KMS-11 (cell line): ENCODE measurements at regions not wholly inside any gene's neighbourhood (a gene's known extent, or its start where the extent isn't known, plus 50 kb on each side); places are given as distances from the start of the nearest gene placed in this dataset.
"Not testable (repeated sequence)": the region's sequence is repeated elsewhere in the genome, so short reads cannot be mapped to it uniquely, and the experiment has no call there.

Experiments used
- H2AFZ ChIP-seq: fragments of 200-600 bp; sonication (generic); 2 replicates; pipeline ENCODE4 v1.6.1; 2016; ENCODE audit warnings: antibody characterized with exemption, mixed run types, low read depth
- H3K27ac ChIP-seq: fragments of 200-600 bp; sonication (generic); 2 replicates; pipeline ENCODE4 v1.6.1; 2016; ENCODE audit warnings: mild to moderate bottlenecking, mixed run types
- H3K27me3 ChIP-seq: fragments of 200-600 bp; sonication (generic); 2 replicates; pipeline ENCODE4 v1.6.1; 2017; ENCODE audit warnings: mild to moderate bottlenecking, low read depth, mixed run types, moderate library complexity; ENCODE audit not compliant: insufficient read depth
- H3K36me3 ChIP-seq: fragments of 200-600 bp; sonication (generic); 2 replicates; pipeline ENCODE4 v1.6.1; 2017; ENCODE audit warnings: mild to moderate bottlenecking, mixed run types; ENCODE audit not compliant: insufficient read depth
- H3K4me1 ChIP-seq: fragments of 200-600 bp; sonication (generic); 2 replicates; pipeline ENCODE4 v1.6.1; 2016; ENCODE audit warnings: mild to moderate bottlenecking, low read depth, mixed run types; ENCODE audit not compliant: poor library complexity, severe bottlenecking
- H3K4me2 ChIP-seq: fragments of 200-600 bp; sonication (generic); 2 replicates; pipeline ENCODE4 v1.7.0; 2016; ENCODE audit warnings: mild to moderate bottlenecking, mixed run types
- H3K4me3 ChIP-seq: fragments of 200-600 bp; sonication (generic); IDR thresholded peaks from 2 replicates; pipeline ENCODE4 v1.6.1; 2017; ENCODE audit warnings: low read depth, low read length, mixed read lengths; ENCODE audit not compliant: insufficient read depth
- H3K79me2 ChIP-seq: fragments of 200-600 bp; sonication (generic); 2 replicates; pipeline ENCODE4 v1.6.1; 2016; ENCODE audit warnings: low read depth, mixed run types; ENCODE audit not compliant: insufficient read depth
- H3K9ac ChIP-seq: fragments of 200-600 bp; sonication (generic); 2 replicates; pipeline ENCODE4 v1.6.1; 2016; ENCODE audit warnings: mild to moderate bottlenecking, mixed run types
- H4K20me1 ChIP-seq: fragments of 200-600 bp; sonication (generic); 2 replicates; pipeline ENCODE4 v1.6.1; 2016; ENCODE audit warnings: mild to moderate bottlenecking, mixed run types; ENCODE audit not compliant: insufficient read depth
- TF ChIP-seq, protein P1 (sequence below): fragments of 200-600 bp; sonication (generic); conservative IDR thresholded peaks from 2 replicates; pipeline ENCODE4 v1.6.1; 2017; ENCODE audit warnings: low read depth, mild to moderate bottlenecking, antibody characterized with exemption, low read length, moderate library complexity, mixed read lengths

DNA sequence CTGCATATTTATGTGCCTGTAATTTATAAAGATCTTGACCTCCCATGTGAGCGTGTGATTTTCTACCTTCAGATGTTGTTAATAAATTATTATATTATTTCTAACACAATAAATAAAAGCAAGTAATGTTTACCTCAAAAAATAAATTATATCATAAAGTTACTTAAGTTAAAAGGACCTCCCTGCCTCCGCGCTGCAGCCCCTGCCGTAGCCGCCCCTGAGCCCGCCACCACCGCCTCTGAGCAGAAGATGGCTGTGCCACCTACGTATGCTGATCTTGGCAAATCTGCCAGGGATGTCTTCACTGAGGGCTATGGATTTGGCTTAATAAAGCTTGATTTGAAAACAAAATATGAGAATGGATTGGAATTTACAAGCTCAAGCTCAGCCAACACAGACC, 119.6 kb upstream of the BRWD3 start:
- H3K36me3 ChIP-seq = no peaks in the 10 kb centered on the region
- H2AFZ ChIP-seq = no peak overlapping the region
- H3K79me2 ChIP-seq = no peaks in the 10 kb centered on the region
- H3K9ac ChIP-seq = no peak overlapping the region
- no peak overlapping the region for H3K27ac ChIP-seq
- no peak overlapping the region for H3K4me3 ChIP-seq
- H3K27me3 ChIP-seq = no peaks in the 10 kb centered on the region
- no peaks in the 10 kb centered on the region for H3K4me1 ChIP-seq
- H4K20me1 ChIP-seq = no peaks in the 10 kb centered on the region
- TF ChIP-seq, protein P1, sequence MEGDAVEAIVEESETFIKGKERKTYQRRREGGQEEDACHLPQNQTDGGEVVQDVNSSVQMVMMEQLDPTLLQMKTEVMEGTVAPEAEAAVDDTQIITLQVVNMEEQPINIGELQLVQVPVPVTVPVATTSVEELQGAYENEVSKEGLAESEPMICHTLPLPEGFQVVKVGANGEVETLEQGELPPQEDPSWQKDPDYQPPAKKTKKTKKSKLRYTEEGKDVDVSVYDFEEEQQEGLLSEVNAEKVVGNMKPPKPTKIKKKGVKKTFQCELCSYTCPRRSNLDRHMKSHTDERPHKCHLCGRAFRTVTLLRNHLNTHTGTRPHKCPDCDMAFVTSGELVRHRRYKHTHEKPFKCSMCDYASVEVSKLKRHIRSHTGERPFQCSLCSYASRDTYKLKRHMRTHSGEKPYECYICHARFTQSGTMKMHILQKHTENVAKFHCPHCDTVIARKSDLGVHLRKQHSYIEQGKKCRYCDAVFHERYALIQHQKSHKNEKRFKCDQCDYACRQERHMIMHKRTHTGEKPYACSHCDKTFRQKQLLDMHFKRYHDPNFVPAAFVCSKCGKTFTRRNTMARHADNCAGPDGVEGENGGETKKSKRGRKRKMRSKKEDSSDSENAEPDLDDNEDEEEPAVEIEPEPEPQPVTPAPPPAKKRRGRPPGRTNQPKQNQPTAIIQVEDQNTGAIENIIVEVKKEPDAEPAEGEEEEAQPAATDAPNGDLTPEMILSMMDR = no peak
- no peak overlapping the region for H3K4me2 ChIP-seq

DNA sequence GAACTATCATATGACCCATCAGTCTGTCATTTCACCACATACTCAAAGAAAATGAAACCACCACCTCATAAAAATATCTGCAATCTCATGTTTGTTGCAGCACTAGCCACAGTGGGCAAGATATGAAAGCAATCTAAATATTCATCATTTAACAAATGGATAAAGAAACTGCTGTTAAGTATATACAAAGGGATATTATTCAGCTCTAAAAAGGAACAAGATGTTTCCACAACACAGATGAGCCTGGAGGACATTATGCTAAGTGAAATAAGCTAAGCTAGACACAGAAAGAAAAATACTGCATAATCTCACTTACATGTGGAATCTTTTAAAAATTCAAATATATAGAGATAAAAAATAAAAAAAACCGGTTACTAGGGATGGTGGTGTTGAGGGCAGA, 108.2 kb upstream of the BRWD3 start:
- no peaks in the 10 kb centered on the region for H3K4me1 ChIP-seq
- no peaks in the 10 kb centered on the region for H4K20me1 ChIP-seq
- H3K79me2 ChIP-seq = no peaks in the 10 kb centered on the region
- no peaks in the 10 kb centered on the region for H3K36me3 ChIP-seq
- TF ChIP-seq, protein P1 = no peak
- no peak overlapping the region for H3K27ac ChIP-seq
- no peaks in the 10 kb centered on the region for H3K27me3 ChIP-seq
- H3K4me3 ChIP-seq = no peak overlapping the region
- no peak overlapping the region for H2AFZ ChIP-seq
- no peak overlapping the region for H3K4me2 ChIP-seq
- H3K9ac ChIP-seq = no peak overlapping the region

DNA sequence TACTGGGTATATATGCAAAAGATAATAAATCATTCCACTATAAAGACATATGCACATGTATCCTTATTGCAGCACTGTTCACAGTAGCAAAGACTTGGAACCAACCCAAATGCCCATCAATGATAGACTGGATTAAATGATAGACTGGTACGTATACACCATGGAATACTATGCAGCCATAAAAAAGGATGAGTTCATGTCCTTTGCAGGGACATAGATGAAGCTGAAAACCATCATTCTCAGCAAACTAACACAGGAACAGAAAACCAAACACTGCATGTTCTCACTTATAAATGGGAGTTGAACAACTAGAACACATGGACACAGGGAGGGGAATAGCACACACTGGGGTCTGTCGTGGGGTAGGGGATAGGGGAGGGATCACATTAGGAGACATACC, 102.7 kb upstream of the BRWD3 start:
- not testable (repeated sequence) for H3K4me2 ChIP-seq, H2AFZ ChIP-seq, H3K79me2 ChIP-seq, H3K36me3 ChIP-seq, H3K4me1 ChIP-seq, H3K27ac ChIP-seq, H4K20me1 ChIP-seq, H3K27me3 ChIP-seq, H3K4me3 ChIP-seq, H3K9ac ChIP-seq

DNA sequence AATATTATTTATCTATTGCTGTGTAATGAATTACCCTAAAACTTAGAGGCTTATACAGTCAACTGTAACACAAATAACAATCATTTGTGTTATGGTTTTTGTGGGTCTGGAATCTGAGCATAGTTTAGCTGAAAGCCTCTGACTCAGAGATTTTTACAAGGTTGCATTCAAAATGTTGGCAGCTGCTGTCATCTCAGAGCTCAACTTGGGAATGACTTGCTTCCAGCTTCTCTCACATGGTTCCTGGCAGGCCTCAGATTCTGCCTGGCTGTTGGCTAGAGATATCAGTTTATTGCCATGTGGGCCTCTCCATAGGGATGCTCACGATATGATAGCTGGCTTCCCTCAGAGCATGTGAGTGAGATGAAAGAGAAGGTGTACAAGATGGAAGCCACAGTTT, 70.2 kb upstream of the BRWD3 start:
- H3K4me1 ChIP-seq = no peaks in the 10 kb centered on the region
- no peak overlapping the region for H3K9ac ChIP-seq
- no peaks in the 10 kb centered on the region for H3K36me3 ChIP-seq
- no peak overlapping the region for H2AFZ ChIP-seq
- H3K27me3 ChIP-seq = no peaks in the 10 kb centered on the region
- H3K27ac ChIP-seq = no peak overlapping the region
- H3K4me2 ChIP-seq = no peak overlapping the region
- H4K20me1 ChIP-seq = no peaks in the 10 kb centered on the region
- TF ChIP-seq, protein P1 = no peak
- no peak overlapping the region for H3K4me3 ChIP-seq
- no peaks in the 10 kb centered on the region for H3K79me2 ChIP-seq

DNA sequence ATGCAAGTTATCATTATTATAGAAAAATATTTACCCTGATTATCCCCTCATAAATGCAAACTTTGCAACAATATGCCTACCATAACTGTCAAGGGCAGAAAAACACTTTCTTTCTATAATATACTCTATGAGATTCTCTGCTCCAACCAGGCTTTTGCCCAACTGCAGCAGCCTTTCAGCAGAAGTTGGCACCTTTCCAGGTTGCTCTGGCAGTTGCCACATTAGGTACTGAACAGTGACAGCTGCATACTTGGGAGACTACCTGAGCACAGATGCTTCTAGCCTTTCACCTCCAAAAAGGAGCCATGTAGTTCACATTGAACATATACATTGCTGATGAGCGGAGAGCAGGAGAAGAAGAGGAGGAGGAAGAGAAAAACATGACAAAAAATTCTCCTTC, 69.5 kb upstream of the BRWD3 start:
- no peak overlapping the region for H3K9ac ChIP-seq
- H3K4me2 ChIP-seq = no peak overlapping the region
- no peaks in the 10 kb centered on the region for H3K36me3 ChIP-seq
- no peaks in the 10 kb centered on the region for H3K27me3 ChIP-seq
- H3K4me3 ChIP-seq = no peak overlapping the region
- no peaks in the 10 kb centered on the region for H4K20me1 ChIP-seq
- no peak overlapping the region for H2AFZ ChIP-seq
- no peak overlapping the region for H3K27ac ChIP-seq
- H3K79me2 ChIP-seq = no peaks in the 10 kb centered on the region
- TF ChIP-seq, protein P1 = no peak
- no peaks in the 10 kb centered on the region for H3K4me1 ChIP-seq
